NCI-H446 (cell line): ENCODE measurements at regions not wholly inside any gene's neighbourhood (a gene's known extent, or its start where the extent isn't known, plus 50 kb on each side); places are given as distances from the start of the nearest gene placed in this dataset.
"Not testable (repeated sequence)": the region's sequence is repeated elsewhere in the genome, so short reads cannot be mapped to it uniquely, and the experiment has no call there.

Experiments used
- DNase-seq, 2 experiments: peaks; one replicate each; lab custom pipeline; 2025; lab: John Stamatoyannopoulos, UW

DNA sequence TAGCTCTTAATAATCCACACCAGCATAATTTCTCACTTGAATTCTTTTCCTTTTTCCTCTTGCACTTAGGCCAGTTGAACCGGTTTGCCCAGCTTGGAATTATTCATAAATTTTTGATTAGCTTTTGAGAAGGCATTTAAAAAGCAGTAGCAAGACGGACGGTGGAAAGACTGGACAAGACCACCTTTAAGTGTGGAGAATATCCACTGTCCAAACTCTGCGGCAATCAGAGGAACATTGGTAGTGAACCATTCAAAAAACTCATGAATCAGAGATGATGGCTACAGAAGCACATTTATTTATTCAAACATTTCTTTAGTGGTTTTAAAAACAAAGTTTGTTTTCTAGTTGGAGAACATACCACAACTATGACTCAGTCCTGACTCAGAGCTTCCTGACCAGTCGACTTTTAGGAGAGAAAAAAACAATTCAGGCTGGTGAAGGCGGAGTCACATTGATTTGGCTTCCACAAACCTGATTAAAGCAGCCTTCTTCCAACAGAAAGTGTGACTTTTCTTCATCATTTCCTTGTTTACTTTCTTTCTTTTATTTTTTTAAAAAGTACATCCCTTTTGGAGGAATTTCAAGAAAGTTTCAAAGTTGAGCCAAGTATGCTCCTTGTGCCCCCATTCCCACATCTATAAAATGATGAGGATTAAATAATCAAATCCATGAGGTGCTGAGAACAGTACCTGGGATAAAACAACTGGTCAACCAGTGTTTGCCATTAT lies 128.8 kb downstream of the ADSS2 start:
- no peak for DNase-seq

DNA sequence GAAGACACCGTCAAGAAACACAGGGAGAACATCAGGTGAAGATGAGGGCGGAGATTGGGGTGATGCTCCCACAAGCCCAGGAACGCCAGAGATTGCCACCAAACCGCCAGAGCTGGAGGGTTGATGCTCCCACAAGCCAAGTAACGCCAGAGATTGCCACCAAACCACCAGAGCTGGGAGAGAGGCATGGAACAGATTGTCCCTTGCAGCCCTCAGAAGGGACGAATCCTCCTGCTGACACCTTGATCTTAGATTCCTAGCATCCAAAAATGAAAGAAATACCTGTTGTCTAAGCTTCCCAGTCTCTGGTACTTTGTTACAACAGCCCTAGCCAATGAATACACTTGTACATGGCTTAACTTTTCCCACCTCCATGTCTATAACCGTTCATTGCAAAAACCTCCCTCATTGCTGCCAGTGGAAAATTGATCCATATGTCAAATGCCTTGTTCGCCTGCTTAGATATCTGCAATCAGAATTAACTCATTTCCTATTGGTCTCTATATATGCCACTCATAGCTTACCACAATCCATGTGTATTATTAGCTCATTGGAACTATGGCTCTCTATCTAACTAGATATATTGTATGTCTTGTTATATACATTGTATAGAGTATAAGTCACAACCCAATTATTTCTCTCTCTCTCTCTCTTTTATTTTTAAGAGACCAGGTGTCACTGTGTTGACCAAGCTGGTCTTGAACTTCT lies 127.4 kb downstream of the ADSS2 start:
- no peak for DNase-seq

DNA sequence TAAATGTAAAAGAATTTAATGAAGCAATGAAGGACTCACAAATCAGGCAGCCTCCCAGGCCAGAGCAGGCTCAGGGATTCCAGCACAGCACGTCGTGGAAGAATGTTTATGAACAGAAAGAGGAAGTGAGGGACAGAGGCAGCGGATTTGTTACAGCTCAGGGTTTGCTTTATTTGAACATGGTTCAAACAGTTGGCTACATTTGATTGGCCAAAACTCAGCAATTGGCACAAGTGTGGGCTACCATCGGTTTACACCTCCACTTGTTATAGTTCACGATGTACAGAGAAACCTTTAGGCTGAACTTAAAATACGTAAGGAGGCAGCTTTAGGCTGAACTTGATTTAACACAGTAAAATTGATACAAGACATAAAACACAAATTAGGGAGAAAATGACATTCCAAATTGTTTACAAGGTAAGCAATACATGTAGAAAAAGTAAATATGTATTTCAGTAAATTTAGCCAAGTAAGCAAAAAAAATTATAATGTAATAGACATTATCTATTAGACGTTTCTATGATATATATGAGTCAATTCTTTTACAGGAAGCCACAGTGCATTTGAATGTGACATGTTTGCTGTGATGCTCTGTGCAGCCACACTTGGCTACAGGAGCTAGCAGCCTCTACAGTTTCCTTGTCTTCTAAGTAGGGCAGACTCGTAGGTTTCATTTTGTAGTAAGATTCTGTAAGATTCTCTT lies 126.5 kb downstream of the ADSS2 start:
- no peak for DNase-seq

DNA sequence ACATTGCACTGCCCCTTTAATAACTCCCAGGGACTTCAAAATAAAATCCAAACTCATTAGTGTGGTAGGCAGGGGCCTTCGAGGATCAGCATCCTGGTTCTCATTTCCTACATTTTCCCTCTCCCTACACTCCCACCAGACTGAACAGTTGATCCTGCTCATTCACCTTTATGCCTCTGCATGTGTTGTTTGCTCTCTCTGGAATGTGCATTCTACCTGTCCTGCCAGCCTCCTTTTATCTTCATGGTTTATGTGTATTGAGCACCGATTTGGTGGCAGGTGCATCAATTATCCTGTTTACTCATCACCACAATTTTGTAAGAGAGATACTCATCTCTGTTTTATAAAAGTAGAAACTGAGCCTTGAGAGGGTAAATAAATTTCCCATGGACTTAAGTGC lies 125.0 kb downstream of the ADSS2 start:
- DNase-seq: no peak

DNA sequence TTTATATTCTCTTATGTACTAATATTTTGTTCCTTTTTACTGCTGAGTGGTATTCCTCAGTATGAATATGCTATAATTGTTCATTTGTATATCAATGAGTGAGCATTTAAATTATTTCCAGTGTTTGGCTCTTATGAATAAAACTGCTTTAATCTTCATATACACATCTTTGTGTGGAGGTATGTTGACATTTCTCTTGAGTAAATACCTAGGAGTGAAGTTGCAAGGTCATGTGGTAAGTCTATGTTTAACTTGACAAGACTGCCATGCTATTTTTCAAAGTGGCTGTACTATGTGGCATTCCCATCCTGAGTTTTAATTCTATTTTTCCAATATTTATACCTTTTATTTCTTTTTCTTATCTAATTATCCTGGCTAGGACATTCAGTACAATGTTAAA lies 124.2 kb downstream of the ADSS2 start:
- no peak for DNase-seq

DNA sequence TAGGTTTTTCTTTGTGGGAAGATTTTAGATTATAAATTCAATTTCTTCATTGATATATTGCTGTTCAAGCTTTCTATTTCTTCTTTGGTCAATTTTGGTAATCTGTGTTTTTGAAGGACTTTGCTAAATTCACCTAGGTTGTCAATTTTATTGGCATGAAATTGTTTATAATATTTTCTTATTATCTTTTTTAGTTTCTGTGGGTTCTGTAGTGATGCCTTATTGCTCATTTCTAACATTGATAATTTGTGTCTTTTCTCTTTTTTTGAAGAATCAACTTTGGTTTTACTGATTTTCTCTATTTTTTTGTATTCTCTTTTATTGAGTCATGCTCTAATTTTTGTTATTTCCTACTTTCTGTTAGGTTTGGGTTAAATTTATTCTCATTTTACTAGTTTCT lies 123.2 kb downstream of the ADSS2 start:
- no peak for DNase-seq

DNA sequence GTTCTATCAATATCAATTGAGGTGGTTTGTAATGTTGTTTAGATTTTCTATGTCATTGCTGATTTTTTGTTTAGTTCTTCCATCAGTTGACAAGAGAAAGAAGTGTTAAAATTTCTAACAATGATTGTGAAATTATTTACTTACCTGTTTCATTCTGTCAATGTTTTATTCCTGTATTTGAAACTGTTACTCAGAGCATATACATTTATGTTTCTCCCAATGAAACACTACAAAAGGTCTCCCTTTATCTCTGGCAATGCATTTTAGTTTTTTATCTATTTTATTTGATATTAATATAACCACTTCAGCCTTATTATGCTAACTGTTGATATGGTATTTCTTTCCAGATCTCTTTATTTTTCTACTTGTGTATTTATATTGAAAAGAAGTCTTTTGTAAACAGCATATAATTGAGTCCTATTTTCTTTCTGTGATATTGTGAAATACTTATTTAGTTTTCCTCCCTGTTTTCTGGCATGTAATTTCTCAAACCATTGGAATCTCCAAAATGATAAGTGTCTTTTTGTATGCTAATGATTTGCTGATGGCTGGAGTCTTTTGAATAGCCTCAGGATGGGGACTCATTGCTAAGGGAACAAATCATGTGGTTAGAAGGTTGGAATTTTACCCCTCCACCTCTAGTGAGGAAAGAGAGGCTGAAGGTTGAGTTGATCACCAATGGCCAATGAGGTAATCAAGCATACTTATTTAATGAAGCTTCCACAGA lies 122.0 kb downstream of the ADSS2 start:
- no peak for DNase-seq

DNA sequence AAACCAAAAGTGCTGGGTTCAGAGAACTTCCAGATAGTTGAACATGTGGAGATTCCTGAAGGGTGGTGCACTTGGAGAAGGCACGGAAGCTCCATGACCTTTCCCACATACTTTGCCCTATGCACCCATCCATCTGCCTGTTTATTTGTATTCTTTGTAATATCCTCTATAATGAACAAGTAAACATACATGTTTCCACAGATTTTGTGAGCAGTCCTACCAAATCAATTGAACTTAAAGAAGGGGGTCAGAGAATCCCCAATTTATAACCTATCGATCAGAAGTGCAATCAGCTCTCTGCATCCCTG lies 121.4 kb downstream of the ADSS2 start:
- no peak for DNase-seq

DNA sequence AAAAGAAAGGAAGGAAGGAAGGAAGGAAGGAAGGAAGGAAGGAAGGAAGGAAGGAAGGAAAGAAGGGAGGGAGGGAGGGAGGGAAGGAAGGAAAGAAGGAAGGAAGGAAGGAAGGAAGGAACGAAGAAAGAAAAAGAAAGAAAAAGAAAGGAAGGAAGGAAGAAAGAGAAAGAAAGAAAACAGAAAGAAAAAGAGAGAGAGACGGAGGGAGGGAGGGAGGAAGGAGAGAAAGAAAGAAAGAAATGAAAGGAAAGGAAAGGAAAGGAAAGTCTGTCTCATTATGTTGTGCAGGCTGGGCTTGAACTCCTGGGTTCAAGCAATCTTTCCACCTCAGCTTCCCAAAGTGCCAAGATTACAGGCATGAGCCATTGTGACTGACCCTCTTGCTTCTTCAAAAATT lies 118.9 kb downstream of the ADSS2 start:
- DNase-seq: not testable (repeated sequence)

DNA sequence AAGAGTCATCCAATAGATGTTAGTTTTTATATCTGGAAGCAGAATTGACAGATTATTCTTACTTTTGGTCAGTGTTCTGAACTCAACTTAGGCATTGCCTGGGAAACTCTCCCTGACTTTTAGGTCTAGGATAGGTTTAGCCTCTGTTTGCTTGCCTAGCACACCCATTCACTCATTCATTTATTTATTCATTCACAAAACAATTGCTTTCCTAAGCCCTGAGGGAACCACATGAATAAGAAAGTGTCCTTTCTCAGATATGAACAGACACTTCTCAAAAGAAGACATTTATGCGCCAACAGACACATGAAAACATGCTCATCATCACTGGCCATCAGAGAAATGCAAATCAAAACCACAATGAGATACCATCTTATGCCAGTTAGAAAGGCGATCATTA lies 117.4 kb downstream of the ADSS2 start:
- DNase-seq: not testable (repeated sequence)

DNA sequence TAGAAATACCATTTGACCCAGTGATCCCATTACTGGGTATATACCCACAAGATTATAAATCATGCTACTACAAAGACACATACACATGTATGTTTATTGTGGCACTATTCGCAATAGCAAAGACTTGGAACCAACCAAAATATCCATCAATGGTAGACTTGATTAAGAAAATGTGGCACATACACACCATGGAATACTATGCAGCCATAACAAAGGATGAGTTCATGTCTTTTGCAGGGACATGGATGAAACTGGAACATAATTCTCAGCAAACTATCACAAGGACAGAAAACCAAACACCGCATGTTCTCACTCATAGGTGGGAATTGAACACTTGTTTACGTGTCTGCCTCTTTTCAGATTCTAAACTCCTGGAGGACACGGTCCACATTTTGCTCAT lies 116.9 kb downstream of the ADSS2 start:
- not testable (repeated sequence) for DNase-seq

DNA sequence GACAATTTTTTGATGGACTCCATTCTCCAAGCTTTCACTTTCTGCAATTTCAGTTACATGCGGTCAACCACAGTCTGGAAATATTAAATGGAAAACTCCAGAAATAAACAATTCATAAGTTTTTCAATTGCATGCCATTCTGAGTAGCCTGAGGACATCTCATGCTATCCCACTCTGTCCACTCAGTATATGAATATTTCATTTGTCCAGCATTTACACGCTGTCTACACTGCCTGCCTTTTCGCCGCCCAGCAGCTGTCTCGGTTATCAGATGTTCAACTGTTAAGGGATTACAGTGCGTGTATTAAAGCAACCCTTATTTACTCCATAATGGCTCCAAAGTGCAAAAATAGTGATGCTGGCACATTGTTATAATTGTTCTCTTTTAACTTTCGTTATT lies 116.3 kb downstream of the ADSS2 start:
- no peak for DNase-seq

DNA sequence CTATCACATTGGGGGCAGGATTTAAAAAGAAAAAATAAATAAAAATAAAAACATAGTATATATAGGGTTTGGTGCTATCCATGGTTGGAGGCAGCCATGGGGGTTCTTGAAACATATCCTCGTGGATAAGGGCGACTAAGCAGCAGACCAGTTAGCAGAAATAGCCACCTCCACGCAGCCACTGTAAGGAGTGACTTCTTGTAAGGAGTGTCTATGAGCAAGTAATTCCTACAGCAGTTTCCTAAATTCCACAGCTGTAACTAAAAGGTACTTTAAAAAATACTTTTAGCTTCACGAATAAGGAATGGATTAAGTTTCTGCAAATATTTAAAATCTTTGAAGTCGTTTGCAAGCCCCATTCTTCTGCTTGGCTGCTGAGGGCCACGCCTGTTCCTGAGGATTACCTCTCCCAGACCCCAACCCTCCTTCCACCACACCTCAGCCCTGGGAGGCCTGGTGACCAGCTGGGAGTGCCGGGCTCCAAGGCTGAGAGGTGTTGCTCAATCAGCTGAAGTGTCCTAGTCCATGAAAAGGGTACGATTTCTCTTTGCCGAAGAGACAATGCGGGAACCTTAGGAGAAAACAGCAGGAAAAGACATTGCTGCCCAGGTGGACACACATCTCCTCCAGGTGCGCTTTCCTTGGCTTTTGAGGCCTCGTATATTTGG lies 115.3 kb downstream of the ADSS2 start:
- DNase-seq: no peak

DNA sequence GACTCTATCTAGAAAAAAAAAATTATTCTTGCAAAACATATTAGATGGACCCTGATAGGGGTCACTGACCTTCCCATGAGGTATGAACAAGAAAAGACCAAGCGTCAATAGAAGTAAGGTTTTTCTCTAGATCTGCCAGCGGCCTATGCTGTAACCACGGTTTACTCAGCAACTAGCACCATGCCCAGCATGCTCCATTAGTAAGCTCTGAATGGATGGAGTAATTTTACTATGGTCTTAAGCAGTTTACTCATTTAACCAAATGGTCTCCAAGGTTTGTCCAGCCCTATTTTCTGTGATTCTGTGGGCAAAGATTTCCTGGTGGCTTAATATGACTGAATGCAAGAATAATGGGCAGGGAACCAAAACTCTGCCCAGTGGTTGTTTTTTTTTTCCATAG lies 113.9 kb downstream of the ADSS2 start:
- no peak for DNase-seq

DNA sequence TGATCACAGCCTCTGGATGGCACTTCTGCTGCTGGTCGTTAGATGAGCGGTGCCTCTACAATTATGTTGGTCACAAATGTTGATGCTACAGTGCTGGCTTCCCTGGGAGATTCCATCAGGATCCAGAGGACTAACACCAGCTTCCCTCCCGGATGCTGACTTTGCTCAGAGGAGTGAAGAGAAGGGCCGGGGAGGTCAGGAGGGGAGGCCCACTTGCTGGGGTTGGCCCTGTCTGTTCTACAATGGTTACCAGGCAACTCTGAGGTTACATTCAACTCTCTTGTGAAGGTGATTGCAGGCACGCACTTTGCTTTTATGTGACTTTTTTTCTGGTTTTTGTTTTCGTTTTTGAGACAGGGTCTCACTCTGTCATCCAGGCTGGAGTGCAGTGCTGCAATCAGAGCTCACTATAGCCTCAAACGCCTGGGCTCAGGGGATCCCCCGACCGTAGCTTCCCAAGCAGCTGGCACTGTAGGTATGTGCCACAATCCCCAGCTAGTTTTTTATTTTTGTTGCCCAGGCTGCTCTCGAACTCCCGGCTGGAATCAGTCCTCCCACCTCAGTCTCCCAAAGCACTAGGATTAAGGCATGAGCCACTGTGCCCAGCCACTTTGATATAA lies 112.5 kb downstream of the ADSS2 start:
- DNase-seq: no peak

DNA sequence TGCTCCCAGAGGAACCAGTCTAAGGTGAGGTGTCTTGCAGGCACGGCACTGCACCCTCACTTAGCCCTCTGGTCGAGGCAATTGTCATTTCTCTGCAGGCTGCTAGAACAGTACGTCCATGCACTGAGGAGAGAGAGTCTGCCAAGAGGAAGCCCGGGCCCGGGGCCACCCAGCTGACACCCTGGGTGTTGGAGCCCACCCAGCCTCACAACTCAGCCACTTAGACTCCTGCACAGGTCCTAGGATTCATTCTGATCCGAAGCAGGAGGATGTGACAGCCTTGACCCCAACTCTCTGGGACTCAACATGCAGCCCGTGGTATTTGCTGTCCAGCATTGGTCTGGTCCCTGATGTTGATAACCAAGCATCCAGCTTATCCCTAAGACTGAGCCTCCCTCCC lies 111.9 kb downstream of the ADSS2 start:
- DNase-seq: no peak

DNA sequence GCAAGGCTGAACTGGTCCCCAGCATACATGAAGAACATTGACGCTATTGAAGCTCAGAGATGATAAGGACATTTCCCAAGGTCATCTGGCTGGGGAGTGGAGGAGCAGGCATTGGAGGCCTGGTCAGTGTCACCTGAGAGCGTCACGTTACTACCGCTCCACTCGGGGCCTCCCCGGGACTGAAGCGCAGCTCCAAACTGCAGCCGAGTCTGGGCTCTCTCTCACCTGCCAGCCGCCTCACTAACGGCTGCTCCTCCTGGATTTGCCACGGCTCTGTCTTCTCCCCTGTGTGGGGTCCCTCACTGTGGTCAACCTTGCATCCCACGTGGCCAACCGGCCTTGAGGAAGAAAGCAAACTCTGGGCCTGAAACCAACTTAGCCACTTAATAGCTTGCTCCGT lies 111.3 kb downstream of the ADSS2 start:
- DNase-seq: no peak

DNA sequence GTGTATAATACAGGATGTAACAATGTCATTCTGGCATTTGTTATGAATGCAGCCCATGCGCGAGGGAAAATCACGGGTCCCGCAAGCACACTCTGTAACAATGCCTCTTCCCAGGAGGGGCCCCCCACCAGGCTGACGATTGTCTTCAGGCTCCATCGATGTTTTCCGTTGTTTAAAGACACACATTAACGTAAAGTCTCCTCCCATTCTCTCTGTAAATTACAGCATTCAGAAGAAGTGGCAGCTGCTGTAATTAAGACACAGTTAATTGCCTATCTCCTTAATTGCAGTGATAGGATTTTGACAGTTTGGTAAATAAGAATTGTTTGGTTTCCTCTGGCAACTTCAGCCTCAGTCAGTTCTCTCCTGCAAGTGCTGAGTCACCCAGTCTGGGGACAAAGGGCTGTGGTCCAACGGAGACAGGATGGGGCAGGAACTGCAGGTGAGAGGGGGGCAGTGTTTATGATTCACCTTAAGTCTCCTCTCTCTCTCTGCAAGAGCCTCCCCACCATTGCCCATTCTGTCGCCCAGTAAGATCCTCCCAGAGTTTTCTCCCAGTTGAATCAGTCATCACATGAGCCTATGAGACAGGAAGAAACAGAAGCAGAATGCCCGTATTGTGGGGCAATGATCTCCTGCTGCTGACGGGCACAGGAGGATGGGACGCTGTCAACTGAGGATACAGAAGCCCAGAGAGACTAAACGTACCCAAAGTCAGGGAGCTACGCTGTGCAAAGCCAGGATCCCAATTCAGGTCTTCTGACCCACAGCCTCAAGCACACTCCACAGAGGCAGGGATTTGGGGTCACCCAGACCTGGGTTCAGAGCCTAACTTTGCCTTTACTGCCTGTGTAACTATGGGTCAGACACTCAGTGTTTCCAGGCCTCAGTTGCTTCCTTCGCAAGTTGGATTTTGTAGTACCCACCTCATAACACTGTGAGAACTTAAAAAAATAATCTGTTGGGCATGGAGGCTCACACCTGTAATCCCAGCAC lies 110.0 kb downstream of the ADSS2 start:
- no peak for DNase-seq

DNA sequence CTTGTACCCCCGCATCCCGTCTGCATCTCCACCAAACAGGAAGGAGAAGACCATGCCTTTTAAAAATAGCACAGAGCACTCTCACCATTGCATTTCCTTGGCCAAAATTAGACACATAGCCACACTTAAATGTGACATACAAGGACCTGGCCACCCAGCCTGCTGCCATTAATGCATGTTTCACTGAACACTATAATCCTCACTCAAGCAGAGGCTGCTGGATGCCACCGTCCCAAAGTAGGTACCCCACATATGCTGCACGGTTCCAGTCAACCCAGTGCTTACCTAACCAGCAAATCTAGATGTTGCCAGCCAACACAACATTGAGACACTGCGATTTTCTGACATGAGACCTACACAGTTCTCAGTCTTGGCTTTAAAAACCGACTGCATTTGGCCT lies 107.7 kb downstream of the ADSS2 start:
- DNase-seq: no peak

DNA sequence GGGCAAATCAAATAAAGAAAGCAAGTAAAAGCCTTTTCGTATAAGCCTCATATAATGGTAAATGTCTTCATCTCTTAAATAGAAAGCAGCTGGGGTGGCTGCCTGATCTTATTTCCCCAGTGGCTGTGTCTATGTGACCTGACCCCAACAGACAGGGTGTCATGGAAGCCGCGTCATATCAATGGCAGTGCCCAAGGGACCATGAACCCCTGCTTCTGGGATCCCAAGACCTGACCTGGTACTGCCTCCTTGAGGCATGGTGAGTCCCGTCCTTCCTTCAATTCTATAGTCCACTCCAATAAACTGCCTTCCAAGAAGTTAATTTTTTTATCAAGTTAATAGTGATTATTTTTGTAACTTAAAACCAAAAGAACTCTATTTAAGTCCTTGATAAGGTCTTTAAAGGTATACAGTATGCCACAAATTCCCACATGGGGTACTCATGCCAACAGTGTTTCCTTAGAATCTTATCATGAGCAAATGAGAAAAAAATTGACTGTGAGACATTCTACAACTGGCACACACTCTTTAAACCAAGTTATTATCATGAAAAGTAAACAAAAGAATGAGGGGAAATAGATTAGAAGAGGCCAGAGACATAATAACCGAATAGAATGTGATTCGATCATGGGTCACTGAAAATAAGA lies 104.6 kb downstream of the ADSS2 start:
- no peak for DNase-seq
